Upper lobe of left lung (tissue), 6 donors: ENCODE measurements at regions not wholly inside any gene's neighbourhood (a gene's known extent, or its start where the extent isn't known, plus 50 kb on each side); places are given as distances from the start of the nearest gene placed in this dataset.

Experiments used
- ATAC-seq, 2 donors: fragments of 200-7000 bp; cut with Tn5 transposase; one replicate each; pipeline ENCODE4 v1.9.1; 2022; ENCODE audit warnings: mild to moderate bottlenecking in 2 of 2, moderate library complexity in 2 of 2; ENCODE audit not compliant: low FRiP score in 2 of 2
- DNase-seq, 2 donors: peaks; one replicate each; pipeline ENCODE4 v3.0.0-alpha.2; 2019 to 2020
- H3K27ac ChIP-seq, 4 donors: fragments of 200-600 bp; sonication (generic); one replicate each; pipeline ENCODE4 v1.5.1; 2016 to 2019
- H3K27me3 ChIP-seq, 4 donors: fragments of 200-600 bp; sonication (generic); one replicate each; pipeline ENCODE4 v1.5.1; 2017 to 2019
- H3K36me3 ChIP-seq, 4 donors: fragments of 200-600 bp; sonication (generic); one replicate each; pipeline ENCODE4 v1.5.1; 2016 to 2019
- H3K4me1 ChIP-seq, 4 donors: fragments of 200-600 bp; sonication (generic); one replicate each; pipeline ENCODE4 v1.5.1; 2018 to 2019
- H3K4me3 ChIP-seq, 4 donors: fragments of 200-600 bp; sonication (generic); one replicate each; pipeline ENCODE4 v1.5.1; 2017 to 2019; ENCODE audit warnings: mild to moderate bottlenecking in 2 of 4, moderate library complexity in 1 of 4
- H3K9me3 ChIP-seq, 4 donors: fragments of 200-600 bp; sonication (generic); one replicate each; pipeline ENCODE4 v1.5.1; 2018 to 2019
- EP300 ChIP-seq, 4 donors: sonication (generic); formaldehyde crosslinking; IDR thresholded peaks; one replicate each; pipeline ENCODE4 v1.5.1; 2017; ENCODE audit warnings: antibody characterized with exemption in 4 of 4, control low read depth in 2 of 4
- POLR2A ChIP-seq, 4 donors: fragments of 450-650 bp; IDR thresholded peaks; one replicate each; pipeline ENCODE4 v1.5.1; 2016 to 2017; ENCODE audit warnings: antibody characterized with exemption in 4 of 4, mild to moderate bottlenecking in 2 of 4
- POLR2AphosphoS5 ChIP-seq, 2 donors: sonication (generic); formaldehyde crosslinking; IDR thresholded peaks; one replicate each; pipeline ENCODE4 v1.5.1; 2017; ENCODE audit warnings: antibody characterized with exemption in 2 of 2
- WGBS, 2 donors: methylation state at CpG; one replicate each; pipeline ENCODE4 v1.1.5; 2017 to 2018; 5-methylcytosine and 5-hydroxymethylcytosine counted together
- TF ChIP-seq, protein P1 (sequence below), 6 experiments: fragments of 450-650 bp in 4 of 6; fragments of 200-600 bp in 2 of 6; sonication (generic) in 2 of 6; IDR thresholded peaks; one replicate each; pipeline ENCODE4 v1.5.1; 2016 to 2019; ENCODE audit warnings: antibody characterized with exemption in 6 of 6
- donor health status: DM: no; HTN: no; CAD: no; lungs with moderate emphysema.
- donor health status: DM: no; HTN: yes; CAD: no; lungs with severe emphysema.

DNA sequence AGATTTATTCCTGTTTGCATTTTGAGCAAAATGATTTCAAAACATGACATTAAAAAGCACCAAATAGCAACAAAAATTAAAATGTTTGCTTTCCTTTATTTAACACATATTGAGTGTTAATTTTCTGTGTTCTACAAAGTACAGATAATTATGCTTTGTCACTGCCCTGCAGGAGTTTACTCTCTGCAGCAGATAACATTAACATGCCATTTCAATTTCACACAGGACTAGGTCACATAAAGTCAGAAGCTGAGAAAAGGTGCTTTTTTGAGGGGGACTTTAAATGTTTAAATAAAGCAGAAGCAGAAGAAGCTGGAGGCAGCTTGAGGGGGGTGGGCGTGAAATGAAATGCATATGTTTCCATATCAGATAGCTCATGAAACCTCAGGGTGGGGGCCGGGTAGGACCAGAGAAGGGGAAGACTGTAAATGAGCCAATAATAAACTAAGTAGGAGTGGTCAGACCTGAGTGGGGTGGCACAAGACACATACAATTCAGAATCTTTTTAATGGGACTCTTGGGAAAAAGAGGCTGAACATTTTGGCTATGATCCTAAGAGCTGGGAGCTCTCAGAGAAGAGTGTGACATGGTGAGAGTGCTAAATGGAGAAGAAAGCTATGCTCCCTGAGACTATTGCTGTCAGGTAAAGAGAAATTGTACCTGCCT lies 387.5 kb downstream of the FAM170A start:
- DNase-seq (no peak), ATAC-seq (no peak)
- TF ChIP-seq, protein P1, sequence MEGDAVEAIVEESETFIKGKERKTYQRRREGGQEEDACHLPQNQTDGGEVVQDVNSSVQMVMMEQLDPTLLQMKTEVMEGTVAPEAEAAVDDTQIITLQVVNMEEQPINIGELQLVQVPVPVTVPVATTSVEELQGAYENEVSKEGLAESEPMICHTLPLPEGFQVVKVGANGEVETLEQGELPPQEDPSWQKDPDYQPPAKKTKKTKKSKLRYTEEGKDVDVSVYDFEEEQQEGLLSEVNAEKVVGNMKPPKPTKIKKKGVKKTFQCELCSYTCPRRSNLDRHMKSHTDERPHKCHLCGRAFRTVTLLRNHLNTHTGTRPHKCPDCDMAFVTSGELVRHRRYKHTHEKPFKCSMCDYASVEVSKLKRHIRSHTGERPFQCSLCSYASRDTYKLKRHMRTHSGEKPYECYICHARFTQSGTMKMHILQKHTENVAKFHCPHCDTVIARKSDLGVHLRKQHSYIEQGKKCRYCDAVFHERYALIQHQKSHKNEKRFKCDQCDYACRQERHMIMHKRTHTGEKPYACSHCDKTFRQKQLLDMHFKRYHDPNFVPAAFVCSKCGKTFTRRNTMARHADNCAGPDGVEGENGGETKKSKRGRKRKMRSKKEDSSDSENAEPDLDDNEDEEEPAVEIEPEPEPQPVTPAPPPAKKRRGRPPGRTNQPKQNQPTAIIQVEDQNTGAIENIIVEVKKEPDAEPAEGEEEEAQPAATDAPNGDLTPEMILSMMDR (IDR thresholded peaks at IDR 0.05), result no peak
- TF ChIP-seq EP300 (IDR thresholded peaks at IDR 0.05) (no peak), POLR2A (IDR thresholded peaks at IDR 0.05) (no peak), POLR2AphosphoS5 (IDR thresholded peaks at IDR 0.05) (no peak)
- Histone ChIP-seq H3K27me3 (no peaks in the 10 kb centered on the region), H3K27ac (no peak overlapping the region), H3K9me3 (no peaks in the 10 kb centered on the region), H3K4me1 (no peaks in the 10 kb centered on the region), H3K36me3 (no peaks in the 10 kb centered on the region), H3K4me3 (no peak overlapping the region)
- 64 to 68% methylated on average over 2 of the region's 2 CpGs for WGBS, 2 donors

DNA sequence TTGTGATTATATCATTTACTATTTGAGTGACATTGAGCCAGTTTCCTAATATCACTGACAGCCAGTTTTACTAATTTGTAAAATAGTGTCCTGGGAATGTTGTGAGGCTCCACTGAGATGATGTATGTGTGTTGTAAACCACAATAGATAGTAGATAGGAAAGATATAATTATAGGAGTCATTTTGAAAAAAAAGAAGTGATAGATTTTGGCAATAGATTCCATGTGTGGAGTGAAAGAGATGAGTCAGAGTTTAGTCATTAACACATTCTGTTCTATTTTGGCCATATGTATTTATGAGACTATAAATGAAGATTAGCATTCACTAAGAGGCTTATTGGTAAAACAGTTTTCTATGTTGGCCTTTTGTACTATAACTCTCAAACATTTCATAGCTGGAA lies 388.2 kb downstream of the FAM170A start:
- no peak for DNase-seq
- Histone ChIP-seq H3K36me3 (no peaks in the 10 kb centered on the region), H3K27me3 (no peaks in the 10 kb centered on the region), H3K9me3 (no peaks in the 10 kb centered on the region), H3K4me3 (no peak overlapping the region), H3K4me1 (no peaks in the 10 kb centered on the region), H3K27ac (no peak overlapping the region)
- TF ChIP-seq EP300 (IDR thresholded peaks at IDR 0.05) (no peak), POLR2A (IDR thresholded peaks at IDR 0.05) (no peak), POLR2AphosphoS5 (IDR thresholded peaks at IDR 0.05) (no peak)
- TF ChIP-seq, protein P1 (IDR thresholded peaks at IDR 0.05), result no peak
- no peak for ATAC-seq

DNA sequence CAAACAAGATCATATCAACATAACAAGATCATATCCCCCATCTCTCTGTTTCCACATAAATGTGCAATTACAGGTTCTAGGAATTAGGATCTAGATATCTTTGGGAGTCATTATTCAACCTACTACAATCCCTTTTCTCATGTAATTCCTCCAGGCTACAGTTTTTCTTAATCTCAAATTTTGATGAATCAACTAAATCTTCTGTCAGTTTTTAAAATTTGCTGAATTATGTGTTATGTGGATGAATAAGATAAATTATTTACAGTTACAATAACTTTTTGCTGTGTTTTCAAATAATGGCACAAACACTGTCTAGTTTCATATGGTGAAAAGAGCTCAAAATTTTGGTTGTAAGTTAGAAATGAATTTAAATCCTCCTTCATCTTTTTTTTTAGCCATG lies 405.8 kb downstream of the FAM170A start:
- Histone ChIP-seq H3K9me3 (no peaks in the 10 kb centered on the region), H3K4me1 (no peaks in the 10 kb centered on the region), H3K4me3 (no peak overlapping the region), H3K36me3 (no peaks in the 10 kb centered on the region), H3K27me3 (no peaks in the 10 kb centered on the region), H3K27ac (no peak overlapping the region)
- TF ChIP-seq EP300 (IDR thresholded peaks at IDR 0.05), result no peak
- DNase-seq, result no peak
- ATAC-seq, result no peak

DNA sequence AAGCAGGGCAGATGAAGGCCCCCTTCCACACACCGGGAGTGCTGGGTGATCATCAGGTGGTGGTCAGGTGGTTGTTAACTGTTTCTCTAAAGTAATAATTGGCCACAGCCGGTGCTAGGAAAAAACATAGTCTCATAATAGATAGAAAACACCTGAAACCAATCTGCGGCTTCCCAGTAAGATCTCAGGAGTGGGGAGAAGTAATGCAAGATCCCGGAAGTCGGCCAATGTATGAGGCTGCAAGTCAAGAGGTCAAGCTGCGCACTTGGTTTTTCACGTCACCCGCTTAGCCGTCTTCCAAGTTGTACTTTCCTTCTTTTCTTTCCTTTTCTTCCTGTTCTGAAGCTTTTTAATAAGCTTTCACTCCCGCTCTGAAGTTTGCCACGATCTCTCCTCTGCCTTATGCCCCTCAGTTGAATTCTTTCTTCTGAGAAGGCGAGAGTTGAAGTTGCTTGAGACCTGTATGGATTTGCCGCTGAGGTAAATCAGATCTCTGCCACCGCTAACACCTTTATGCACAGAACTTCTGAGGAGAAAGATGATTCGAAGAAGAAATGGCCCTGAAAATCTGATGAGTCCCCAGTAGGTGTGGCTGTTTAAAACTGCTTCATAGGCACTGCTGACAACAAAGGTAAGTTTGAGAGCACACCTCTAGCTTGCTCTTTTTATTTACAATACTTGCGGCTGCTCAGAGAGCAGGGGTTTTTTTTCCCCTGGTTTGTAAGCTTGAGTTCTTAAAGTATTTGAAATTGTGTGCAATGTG lies 406.6 kb downstream of the FAM170A start:
- no peak for DNase-seq
- no peak overlapping the region for H3K27ac ChIP-seq
- TF ChIP-seq POLR2AphosphoS5 (IDR thresholded peaks at IDR 0.05) (no peak), POLR2A (IDR thresholded peaks at IDR 0.05) (no peak), EP300 (IDR thresholded peaks at IDR 0.05) (no peak)
- TF ChIP-seq, protein P1 (IDR thresholded peaks at IDR 0.05), result no peak
- no peaks in the 10 kb centered on the region for H3K9me3 ChIP-seq
- no peak overlapping the region for H3K4me3 ChIP-seq
- 93% methylated on average over 16 of the region's 16 CpGs for WGBS, 2 donors
- H3K27me3 ChIP-seq, result no peaks in the 10 kb centered on the region
- ATAC-seq, result no peak
- H3K4me1 ChIP-seq, result no peaks in the 10 kb centered on the region
- no peaks in the 10 kb centered on the region for H3K36me3 ChIP-seq

DNA sequence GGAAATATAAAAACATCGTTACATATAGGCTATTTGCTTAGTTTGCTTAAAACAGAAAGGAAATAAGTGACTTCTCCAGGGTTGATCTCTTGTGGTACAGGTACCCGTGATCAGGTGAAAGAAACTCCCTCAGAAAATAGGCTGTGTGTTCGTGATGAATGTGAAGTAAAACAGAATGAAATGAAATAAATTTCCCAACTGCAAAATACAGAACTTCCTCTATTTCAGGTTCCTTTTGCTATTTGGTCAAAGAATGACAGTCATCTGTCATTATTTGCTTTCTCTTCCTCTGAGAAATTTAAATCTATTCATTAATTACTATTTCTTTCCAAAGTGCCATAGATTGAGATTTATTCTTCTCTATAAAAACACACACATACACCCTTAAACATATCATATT lies 408.1 kb downstream of the FAM170A start:
- Histone ChIP-seq H3K27me3 (no peaks in the 10 kb centered on the region), H3K4me3 (no peak overlapping the region), H3K27ac (no peak overlapping the region), H3K36me3 (no peaks in the 10 kb centered on the region), H3K4me1 (no peaks in the 10 kb centered on the region), H3K9me3 (no peaks in the 10 kb centered on the region)
- 59 to 63% methylated on average over 3 of the region's 3 CpGs for WGBS, 2 donors
- DNase-seq (no peak), ATAC-seq (no peak)
- TF ChIP-seq, protein P1 (IDR thresholded peaks at IDR 0.05), result no peak
- TF ChIP-seq POLR2AphosphoS5 (IDR thresholded peaks at IDR 0.05) (no peak), POLR2A (IDR thresholded peaks at IDR 0.05) (no peak), EP300 (IDR thresholded peaks at IDR 0.05) (no peak)
